Anterior cingulate cortex (tissue), 58 donors: ENCODE measurements at regions not wholly inside any gene's neighbourhood (a gene's known extent, or its start where the extent isn't known, plus 50 kb on each side); places are given as distances from the start of the nearest gene placed in this dataset.
"Not testable (repeated sequence)": the region's sequence is repeated elsewhere in the genome, so short reads cannot be mapped to it uniquely, and the experiment has no call there.

Experiments used
- DNase-seq, 58 donors: peaks; one replicate each; lab custom pipeline; 2025; lab: John Stamatoyannopoulos, UW

GRCh38 chr21:9743566-9743965 lies 777.8 kb upstream of the TPTE start:
- not testable (repeated sequence) for DNase-seq

- DNase-seq = not testable (repeated sequence)
Measured at GRCh38 chr21:9744166-9744565, 777.2 kb upstream of the TPTE start.

DNA sequence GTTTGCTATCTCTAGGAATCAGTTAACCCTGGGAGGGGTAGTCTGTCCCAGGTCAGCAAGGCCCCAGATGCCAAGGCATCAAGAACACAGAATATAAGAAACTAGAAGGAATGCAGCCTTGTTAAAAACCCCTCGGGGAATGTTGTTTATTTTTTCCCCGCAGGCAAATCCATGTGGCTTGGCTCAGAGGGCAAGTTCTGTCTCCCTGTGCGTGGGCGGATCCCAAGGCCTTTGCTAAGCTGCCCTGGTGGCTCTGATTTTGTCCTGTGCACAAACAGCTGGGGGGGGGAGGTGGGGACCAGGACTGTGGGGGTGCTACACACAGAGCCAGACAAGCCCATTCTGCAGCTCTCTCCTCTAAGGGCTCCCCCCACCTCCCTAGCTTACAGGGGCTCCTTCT lies 776.8 kb upstream of the TPTE start:
- not testable (repeated sequence) for DNase-seq

DNA sequence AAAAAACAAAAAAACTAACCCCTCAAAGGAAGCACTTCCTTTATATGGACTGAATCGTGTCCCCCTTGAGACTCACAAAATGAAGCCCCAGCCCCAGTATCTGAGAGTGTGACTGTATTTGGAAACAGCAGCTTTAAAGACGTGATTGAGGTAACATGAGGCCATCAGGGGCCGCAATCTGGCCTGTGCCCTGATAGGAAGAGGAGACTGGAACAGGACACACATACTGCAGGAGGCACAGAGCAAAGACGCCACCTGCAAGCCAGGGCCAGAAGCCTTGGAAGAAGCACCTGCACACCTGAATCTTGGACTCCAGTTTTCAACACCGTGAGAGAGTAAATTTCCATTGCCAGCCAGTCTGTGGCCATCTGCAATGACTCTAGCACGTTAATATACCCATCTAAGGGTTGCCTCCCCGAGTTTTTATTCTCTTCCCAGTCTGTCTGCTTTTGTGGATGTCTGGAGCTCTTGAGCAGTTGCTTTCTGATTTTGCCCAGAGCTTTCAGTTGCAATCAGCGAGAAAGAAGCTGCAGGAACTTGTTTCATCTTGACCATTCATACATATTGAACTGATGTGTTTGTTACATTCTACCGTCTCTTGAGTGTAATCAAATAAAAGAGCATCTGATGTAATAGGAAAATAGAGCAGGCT lies 775.8 kb upstream of the TPTE start:
- not testable (repeated sequence) for DNase-seq

- not testable (repeated sequence) for DNase-seq
Measured at GRCh38 chr21:9746311-9746710, 775.1 kb upstream of the TPTE start.

- not testable (repeated sequence) for DNase-seq
Measured at GRCh38 chr21:9746831-9747606, 774.4 kb upstream of the TPTE start.

DNA sequence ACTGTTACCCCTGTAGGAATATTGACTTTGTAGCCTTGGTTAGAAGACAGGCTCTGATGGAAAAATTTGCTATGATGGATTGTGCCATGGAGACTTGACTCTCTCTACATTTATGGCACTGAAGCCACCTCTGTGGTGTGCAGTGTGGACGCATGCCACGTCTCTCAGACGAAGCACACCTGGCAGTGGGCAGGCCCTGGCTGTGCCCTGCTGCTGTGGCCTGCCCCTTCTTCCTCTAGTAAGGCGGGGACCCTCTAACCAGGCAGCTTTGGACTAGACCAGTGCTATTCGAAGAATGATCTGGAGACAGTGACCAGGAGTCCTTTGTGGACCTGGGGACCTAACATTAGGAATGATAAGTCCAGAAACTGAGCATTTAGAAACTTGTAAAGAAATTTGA lies 773.5 kb upstream of the TPTE start:
- DNase-seq = not testable (repeated sequence)

DNA sequence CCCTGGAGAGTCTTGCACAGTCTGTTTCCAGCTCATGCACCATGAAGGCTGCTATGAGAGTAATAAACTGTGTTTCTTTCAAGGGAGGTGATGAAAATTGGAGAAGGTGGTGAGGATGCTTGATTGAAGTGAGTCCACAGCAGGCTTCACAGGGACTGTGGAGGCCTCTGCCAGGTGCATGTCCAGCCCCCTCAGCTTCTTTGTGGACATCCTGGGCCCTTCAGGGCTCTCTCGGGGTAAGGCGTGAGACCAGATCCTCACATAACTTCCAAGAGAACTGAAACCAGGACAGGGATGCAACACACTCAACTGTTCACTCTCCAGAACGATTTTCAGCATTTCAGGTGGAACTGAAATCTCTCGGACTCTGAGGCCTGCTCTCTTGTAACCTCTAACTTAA lies 772.9 kb upstream of the TPTE start:
- DNase-seq = not testable (repeated sequence)

GRCh38 chr21:9749741-9750230 lies 771.6 kb upstream of the TPTE start:
- DNase-seq = not testable (repeated sequence)

- no peak for DNase-seq
Measured at GRCh38 chr21:9750341-9751086, 770.9 kb upstream of the TPTE start.

GRCh38 chr21:9751087-9751585 lies 770.2 kb upstream of the TPTE start:
- DNase-seq = not testable (repeated sequence)

DNA sequence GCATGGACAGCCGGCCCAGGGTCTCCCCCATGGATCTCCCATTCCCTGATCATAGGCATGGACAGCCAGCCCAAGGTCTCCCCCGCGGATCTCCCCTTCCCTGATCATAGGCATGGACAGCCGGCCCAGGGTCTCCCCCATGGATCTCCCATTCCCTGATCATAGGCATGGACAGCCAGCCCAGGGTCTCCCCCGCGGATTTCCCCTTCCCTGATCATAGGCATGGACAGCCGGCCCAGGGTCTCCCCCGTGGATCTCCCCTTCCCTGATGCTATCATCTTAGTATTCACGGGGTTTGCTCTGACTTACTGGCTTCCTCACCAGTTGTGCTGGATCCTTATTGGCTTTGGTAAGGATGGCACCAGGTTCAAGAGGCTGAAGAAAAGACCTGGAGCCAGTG lies 769.4 kb upstream of the TPTE start:
- DNase-seq = not testable (repeated sequence)

- not testable (repeated sequence) for DNase-seq
Measured at GRCh38 chr21:9753441-9753840, 767.9 kb upstream of the TPTE start.

GRCh38 chr21:9753943-9754342 lies 767.4 kb upstream of the TPTE start:
- no peak for DNase-seq

GRCh38 chr21:9754434-9754833 lies 766.9 kb upstream of the TPTE start:
- DNase-seq = not testable (repeated sequence)

DNA sequence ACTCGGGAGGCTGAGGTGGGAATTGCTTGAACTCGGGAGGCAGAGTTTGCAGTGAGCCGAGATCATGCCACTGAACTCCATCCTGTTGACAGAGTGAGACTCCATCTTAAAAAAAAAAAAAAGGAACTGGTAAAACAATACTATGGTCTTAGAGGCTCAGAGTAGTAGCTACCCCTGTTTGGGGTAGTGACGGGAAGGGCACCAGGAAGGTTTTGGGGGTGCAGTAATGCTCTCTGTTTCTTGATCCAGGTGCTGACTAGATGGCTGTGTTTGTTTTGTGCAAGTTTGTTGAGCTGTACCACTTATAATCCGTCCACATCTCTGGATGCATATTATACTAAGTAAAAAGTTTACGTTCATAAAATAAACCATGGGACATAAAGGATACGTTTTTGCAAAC lies 765.8 kb upstream of the TPTE start:
- no peak for DNase-seq

GRCh38 chr21:9756677-9757076 lies 764.7 kb upstream of the TPTE start:
- DNase-seq = no peak

DNA sequence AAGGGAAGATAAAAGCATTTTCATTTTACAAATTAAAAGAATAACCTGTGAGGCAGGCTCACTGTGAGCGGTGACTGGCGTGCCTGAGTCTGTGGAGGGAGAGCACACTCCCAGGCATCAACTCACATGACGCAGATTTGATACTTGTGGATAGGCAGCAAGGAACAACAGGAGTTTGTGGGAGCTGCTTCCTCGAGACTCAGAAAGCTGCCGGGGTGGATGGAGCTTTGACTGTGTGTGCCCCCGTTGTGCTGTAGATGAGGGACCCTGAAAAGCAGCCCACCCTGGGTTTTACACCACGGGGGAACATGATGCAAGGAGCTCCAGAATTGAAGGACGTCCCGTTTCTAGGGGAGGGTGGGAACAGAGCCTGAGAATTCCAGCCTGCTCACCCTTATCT lies 764.3 kb upstream of the TPTE start:
- not testable (repeated sequence) for DNase-seq

DNA sequence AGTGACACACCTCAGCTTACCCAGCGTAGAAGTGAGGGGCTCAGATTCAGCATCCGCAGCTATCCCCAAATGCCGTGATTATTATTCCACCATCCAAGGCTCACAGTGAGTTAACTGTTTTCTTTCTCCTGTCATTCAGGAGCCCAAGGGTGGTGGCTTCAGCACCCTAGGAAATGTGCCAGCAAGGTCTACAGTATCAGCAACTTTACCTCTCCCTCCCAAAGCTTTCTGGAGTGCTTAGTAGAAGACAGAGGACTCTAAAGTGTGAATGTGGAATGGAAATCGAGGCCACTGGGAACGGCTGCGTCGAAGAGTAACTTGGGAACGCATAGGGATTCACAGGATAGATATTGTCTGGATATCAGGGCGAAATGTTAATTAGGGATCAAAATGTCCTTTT lies 763.8 kb upstream of the TPTE start:
- DNase-seq = not testable (repeated sequence)

GRCh38 chr21:9758141-9758540 lies 763.2 kb upstream of the TPTE start:
- DNase-seq = no peak

DNA sequence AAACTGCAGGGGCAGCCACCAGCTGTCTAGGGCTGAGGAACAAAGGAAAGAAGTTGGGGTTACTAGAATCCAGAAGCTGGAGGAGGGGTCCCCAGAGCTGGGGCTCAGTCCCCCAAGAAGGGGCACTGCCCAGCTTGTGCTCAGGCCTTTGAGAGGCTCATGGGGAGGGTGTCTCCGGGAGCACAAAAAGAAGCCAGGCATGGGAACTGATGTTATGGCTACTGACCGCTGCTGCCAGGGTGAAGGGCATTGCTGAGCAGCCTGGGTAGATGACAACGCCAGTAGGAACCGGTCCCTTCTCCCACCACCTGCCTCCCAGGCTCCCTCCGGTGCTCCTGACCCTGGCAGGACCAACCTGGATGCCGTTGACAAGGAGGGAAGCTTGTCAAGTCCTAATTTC lies 762.5 kb upstream of the TPTE start:
- DNase-seq = no peak
